Astrocyte (in vitro differentiated cells and primary cell): ENCODE measurements at regions not wholly inside any gene's neighbourhood (a gene's known extent, or its start where the extent isn't known, plus 50 kb on each side); places are given as distances from the start of the nearest gene placed in this dataset.

ENCODE experiments used
- DNase-seq: peaks from one replicate; pipeline ENCODE4 v3.0.0-alpha.2; 2010; ENCODE audit warnings: low read depth
- FAIRE-seq: peaks from 2 replicates; lab custom pipeline; 2011; peaks lifted over from hg19 to GRCh38; lab: Jason Lieb, UNC
- H2AFZ ChIP-seq: 2 replicates; pipeline ENCODE4 v1.6.0; 2012; ENCODE audit warnings: low read depth, low read length, inconsistent platforms
- H3K27ac ChIP-seq: 2 replicates; pipeline ENCODE4 v1.5.1; 2011; ENCODE audit warnings: low read depth, low read length, inconsistent platforms
- H3K27me3 ChIP-seq: 2 replicates; pipeline ENCODE4 v1.6.0; 2011; ENCODE audit warnings: low read length, inconsistent platforms; ENCODE audit not compliant: insufficient read depth
- H3K36me3 ChIP-seq: 2 replicates; pipeline ENCODE4 v1.5.1; 2011; ENCODE audit warnings: low read length, inconsistent platforms; ENCODE audit not compliant: insufficient read depth
- H3K4me1 ChIP-seq: 2 replicates; pipeline ENCODE4 v1.5.1; 2011; ENCODE audit warnings: low read length, inconsistent platforms; ENCODE audit not compliant: insufficient read depth
- H3K4me2 ChIP-seq: 2 replicates; pipeline ENCODE4 v1.6.0; 2012; ENCODE audit warnings: low read length, inconsistent platforms
- H3K4me3 ChIP-seq: 2 replicates; pipeline ENCODE4 v1.5.1; 2011; ENCODE audit warnings: low read depth, mild to moderate bottlenecking, low read length, inconsistent platforms; ENCODE audit not compliant: insufficient read depth
- H3K79me2 ChIP-seq: 2 replicates; pipeline ENCODE4 v1.6.0; 2012; ENCODE audit warnings: mild to moderate bottlenecking, low read length, inconsistent platforms; ENCODE audit not compliant: insufficient read depth
- H3K9ac ChIP-seq: 2 replicates; pipeline ENCODE4 v1.6.0; 2012; ENCODE audit warnings: mild to moderate bottlenecking, low read length, inconsistent platforms
- H3K9me3 ChIP-seq: 2 replicates; pipeline ENCODE4 v1.5.1; 2012; ENCODE audit warnings: low read depth, mild to moderate bottlenecking, low read length, inconsistent platforms; ENCODE audit not compliant: insufficient read depth
- H4K20me1 ChIP-seq: 2 replicates; pipeline ENCODE4 v1.6.0; 2012; ENCODE audit warnings: low read length, inconsistent platforms; ENCODE audit not compliant: insufficient read depth
- H3K27ac Mint-ChIP-seq: one replicate; pipeline ENCODE4 v1.8.0; 2021; ENCODE audit warnings: mild to moderate bottlenecking, mixed read lengths; ENCODE audit not compliant: unreplicated experiment
- H3K27me3 Mint-ChIP-seq: one replicate; pipeline ENCODE4 v1.8.0; 2021; ENCODE audit warnings: low read depth, mixed read lengths; ENCODE audit not compliant: unreplicated experiment
- H3K36me3 Mint-ChIP-seq: one replicate; pipeline ENCODE4 v1.8.0; 2021; ENCODE audit warnings: low read depth, mixed read lengths; ENCODE audit not compliant: unreplicated experiment
- H3K4me1 Mint-ChIP-seq: one replicate; pipeline ENCODE4 v1.8.0; 2021; ENCODE audit warnings: low read depth, mixed read lengths; ENCODE audit not compliant: unreplicated experiment
- H3K4me3 Mint-ChIP-seq: one replicate; pipeline ENCODE4 v1.8.0; 2021; ENCODE audit warnings: mild to moderate bottlenecking, moderate library complexity, mixed read lengths; ENCODE audit not compliant: unreplicated experiment
- H3K9me3 Mint-ChIP-seq: one replicate; pipeline ENCODE4 v1.8.0; 2021; ENCODE audit warnings: mild to moderate bottlenecking, mixed read lengths; ENCODE audit not compliant: unreplicated experiment
- CTCF ChIP-seq: IDR thresholded peaks from 2 replicates; pipeline ENCODE4 v1.5.1; 2011; ENCODE audit warnings: low read depth, mild to moderate bottlenecking, inconsistent platforms, low read length, moderate library complexity; ENCODE audit not compliant: insufficient read depth
- EZH2 ChIP-seq: IDR thresholded peaks from 2 replicates; pipeline ENCODE4 v1.6.1; 2012; ENCODE audit warnings: mild to moderate bottlenecking, low read length, inconsistent platforms; ENCODE audit not compliant: insufficient read depth

GRCh38 chr5:62729675-62730074, 151.1 kb downstream of the LRRC70 start:
- Histone ChIP-seq H3K27ac (no peak overlapping the region), H3K79me2 (no peaks in the 10 kb centered on the region), H3K27me3 (no peaks in the 10 kb centered on the region), H3K9ac (no peak overlapping the region), H2AFZ (no peak overlapping the region), H3K4me2 (no peak overlapping the region), H4K20me1 (no peaks in the 10 kb centered on the region), H3K9me3 (no peaks in the 10 kb centered on the region), H3K4me3 (no peak overlapping the region), H3K4me1 (no peaks in the 10 kb centered on the region), H3K36me3 (no peaks in the 10 kb centered on the region)
- TF ChIP-seq EZH2, result no peak
- TF ChIP-seq CTCF, result no peak
- Mint-ChIP-seq H3K4me1 (peaks cover 6% of the 10 kb centered on the region), H3K36me3 (no peaks in the 10 kb centered on the region), H3K27me3 (no peaks in the 10 kb centered on the region), H3K9me3 (no peaks in the 10 kb centered on the region), H3K4me3 (no peak overlapping the region), H3K27ac (no peak overlapping the region)
- FAIRE-seq, result no peak
- DNase-seq, result no peak

DNA sequence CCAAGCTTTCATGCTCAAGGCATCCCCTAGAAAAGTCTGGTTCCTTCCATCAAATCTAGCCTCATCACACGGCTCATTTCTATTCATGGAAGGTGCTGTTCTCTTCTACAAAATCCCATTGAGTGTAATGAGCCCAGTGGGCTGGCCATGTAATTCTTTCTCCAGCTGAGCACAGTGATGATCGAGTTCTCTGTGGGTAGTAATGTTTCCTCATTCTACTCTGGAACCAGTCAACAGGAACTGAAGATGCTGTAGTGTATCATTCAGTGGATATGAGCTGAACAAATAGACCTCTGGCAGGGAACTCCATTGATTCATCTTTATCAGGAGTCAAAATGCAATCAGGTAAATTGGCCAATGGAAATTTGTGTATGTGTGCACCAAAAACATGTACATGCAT, 149.2 kb downstream of the LRRC70 start:
- Histone ChIP-seq H3K9me3 (no peaks in the 10 kb centered on the region), H4K20me1 (no peaks in the 10 kb centered on the region), H3K79me2 (no peaks in the 10 kb centered on the region), H3K4me2 (no peak overlapping the region), H3K36me3 (no peaks in the 10 kb centered on the region), H2AFZ (no peak overlapping the region), H3K9ac (no peak overlapping the region), H3K4me1 (no peaks in the 10 kb centered on the region), H3K27ac (no peak overlapping the region), H3K27me3 (no peaks in the 10 kb centered on the region), H3K4me3 (no peak overlapping the region)
- no peak for DNase-seq
- H3K9me3 Mint-ChIP-seq, result no peaks in the 10 kb centered on the region
- peaks cover 4% of the 10 kb centered on the region for H3K4me1 Mint-ChIP-seq
- H3K27me3 Mint-ChIP-seq, result peaks cover 5% of the 10 kb centered on the region
- TF ChIP-seq CTCF (no peak), EZH2 (no peak)
- H3K36me3 Mint-ChIP-seq, result no peaks in the 10 kb centered on the region
- H3K4me3 Mint-ChIP-seq, result no peak overlapping the region
- H3K27ac Mint-ChIP-seq, result no peak overlapping the region
- FAIRE-seq, result no peak

DNA sequence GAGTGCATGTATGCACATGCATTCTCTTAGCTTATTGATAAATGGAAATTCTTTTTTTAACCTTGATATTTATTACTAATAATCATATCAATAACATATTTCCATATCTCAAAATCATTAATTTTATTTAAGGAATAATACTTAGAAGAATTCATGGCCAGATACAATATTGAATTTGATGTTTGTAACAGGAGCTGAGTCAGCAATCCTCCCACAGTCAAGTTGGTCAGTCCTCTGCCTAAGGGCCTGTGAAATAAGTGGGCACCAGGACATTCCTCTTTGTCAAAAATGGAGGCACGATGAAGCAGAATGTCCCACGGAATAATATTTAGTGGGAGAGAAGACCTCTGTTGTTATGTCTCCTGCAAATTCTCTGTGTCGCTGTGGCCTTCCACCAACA, 148.6 kb downstream of the LRRC70 start:
- Mint-ChIP-seq H3K4me3 (no peak overlapping the region), H3K27ac (no peak overlapping the region), H3K9me3 (peaks cover 1% of the 10 kb centered on the region), H3K4me1 (no peaks in the 10 kb centered on the region), H3K27me3 (peaks cover 10% of the 10 kb centered on the region), H3K36me3 (no peaks in the 10 kb centered on the region)
- H3K9me3 ChIP-seq, result no peaks in the 10 kb centered on the region
- no peak overlapping the region for H2AFZ ChIP-seq
- no peak overlapping the region for H3K4me2 ChIP-seq
- H3K4me3 ChIP-seq, result no peak overlapping the region
- no peak for TF ChIP-seq EZH2
- no peaks in the 10 kb centered on the region for H3K36me3 ChIP-seq
- H3K27me3 ChIP-seq, result no peaks in the 10 kb centered on the region
- no peak overlapping the region for H3K27ac ChIP-seq
- H3K4me1 ChIP-seq, result no peaks in the 10 kb centered on the region
- no peak overlapping the region for H3K9ac ChIP-seq
- no peaks in the 10 kb centered on the region for H3K79me2 ChIP-seq
- DNase-seq (no peak), FAIRE-seq (no peak)
- H4K20me1 ChIP-seq, result no peaks in the 10 kb centered on the region
